Gastroesophageal sphincter (tissue), 3 donors: ENCODE measurements at regions not wholly inside any gene's neighbourhood (a gene's known extent, or its start where the extent isn't known, plus 50 kb on each side); places are given as distances from the start of the nearest gene placed in this dataset.

Experiments used
- EP300 ChIP-seq: sonication (generic); formaldehyde crosslinking; IDR thresholded peaks from one replicate; pipeline ENCODE4 v1.6.1; 2017; ENCODE audit warnings: antibody characterized with exemption, mild to moderate bottlenecking
- POLR2A ChIP-seq, 2 donors: fragments of 450-650 bp; IDR thresholded peaks; one replicate each; pipeline ENCODE4 v1.6.1; 2017; ENCODE audit warnings: antibody characterized with exemption in 2 of 2, mild to moderate bottlenecking in 2 of 2, moderate library complexity in 1 of 2
- POLR2AphosphoS5 ChIP-seq: sonication (generic); formaldehyde crosslinking; IDR thresholded peaks from one replicate; pipeline ENCODE4 v1.6.1; 2017; ENCODE audit warnings: antibody characterized with exemption
- TF ChIP-seq, protein P1 (sequence below), 4 experiments: fragments of 200-600 bp in 2 of 4; fragments of 450-650 bp in 2 of 4; sonication (generic) in 1 of 4; IDR thresholded peaks; one replicate each; pipeline ENCODE4 v1.5.1; 2017 to 2019; ENCODE audit warnings: antibody characterized with exemption in 4 of 4, mild to moderate bottlenecking in 2 of 4, moderate library complexity in 2 of 4

DNA sequence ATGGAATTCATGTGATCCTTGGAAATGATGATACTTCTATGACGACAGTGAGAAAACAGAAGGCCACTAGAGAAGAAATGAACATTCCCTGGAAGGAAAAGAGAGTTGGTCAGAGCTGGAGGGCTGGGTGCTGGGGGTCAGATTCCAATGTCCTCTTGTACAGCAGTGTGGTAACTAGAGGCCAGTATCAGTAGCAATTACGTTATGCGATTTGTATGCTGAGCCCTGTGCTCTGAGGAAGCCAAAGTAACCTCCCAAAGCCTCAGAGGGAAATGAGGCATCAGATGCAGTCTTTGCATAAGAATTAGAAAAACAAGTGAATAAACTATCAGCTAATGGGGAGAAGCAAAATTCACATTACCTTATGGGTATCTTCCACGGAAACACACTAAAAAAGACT is 65.5 kb upstream of the SLC4A11 start:
- TF ChIP-seq, protein P1, sequence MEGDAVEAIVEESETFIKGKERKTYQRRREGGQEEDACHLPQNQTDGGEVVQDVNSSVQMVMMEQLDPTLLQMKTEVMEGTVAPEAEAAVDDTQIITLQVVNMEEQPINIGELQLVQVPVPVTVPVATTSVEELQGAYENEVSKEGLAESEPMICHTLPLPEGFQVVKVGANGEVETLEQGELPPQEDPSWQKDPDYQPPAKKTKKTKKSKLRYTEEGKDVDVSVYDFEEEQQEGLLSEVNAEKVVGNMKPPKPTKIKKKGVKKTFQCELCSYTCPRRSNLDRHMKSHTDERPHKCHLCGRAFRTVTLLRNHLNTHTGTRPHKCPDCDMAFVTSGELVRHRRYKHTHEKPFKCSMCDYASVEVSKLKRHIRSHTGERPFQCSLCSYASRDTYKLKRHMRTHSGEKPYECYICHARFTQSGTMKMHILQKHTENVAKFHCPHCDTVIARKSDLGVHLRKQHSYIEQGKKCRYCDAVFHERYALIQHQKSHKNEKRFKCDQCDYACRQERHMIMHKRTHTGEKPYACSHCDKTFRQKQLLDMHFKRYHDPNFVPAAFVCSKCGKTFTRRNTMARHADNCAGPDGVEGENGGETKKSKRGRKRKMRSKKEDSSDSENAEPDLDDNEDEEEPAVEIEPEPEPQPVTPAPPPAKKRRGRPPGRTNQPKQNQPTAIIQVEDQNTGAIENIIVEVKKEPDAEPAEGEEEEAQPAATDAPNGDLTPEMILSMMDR (IDR thresholded peaks at IDR 0.05), result no peak
- no peak for TF ChIP-seq POLR2AphosphoS5
- TF ChIP-seq EP300, result no peak
- no peak for TF ChIP-seq POLR2A (IDR thresholded peaks at IDR 0.05)
